ENCODE measurements at regions not wholly inside any gene's neighbourhood (a gene's known extent, or its start where the extent isn't known, plus 50 kb on each side); places are given as distances from the start of the nearest gene placed in this dataset.

GRCh38 chrX:3221643-3222042, 124.8 kb downstream of the MXRA5 start:
- Histone ChIP-seq H3K9me3 (ENCODE audit: control insufficient read depth, low read depth, low read length) (no peaks in the 10 kb centered on the region), H3K4me1 (ENCODE audit: control insufficient read depth, insufficient read depth, low read length) (no peaks in the 10 kb centered on the region), H3K27me3 (ENCODE audit: control insufficient read depth, insufficient read depth, low read length) (no peaks in the 10 kb centered on the region), H3K36me3 (ENCODE audit: control insufficient read depth, insufficient read depth, low read length) (no peaks in the 10 kb centered on the region), H3K4me3 (ENCODE audit: low read length) (no peak overlapping the region), H3K27ac (ENCODE audit: low read length) (no peak overlapping the region)
- DNase-seq = no peak
- WGBS (ENCODE audit: insufficient coverage, low lambda C conversion rate) = no CpG with 5 or more reads among the region's 4 CpGs

GRCh38 chrX:3219667-3220066, 126.8 kb downstream of the MXRA5 start:
- Histone ChIP-seq H3K9me3 (ENCODE audit: control insufficient read depth, low read depth, low read length) (no peaks in the 10 kb centered on the region), H3K4me3 (ENCODE audit: low read length) (no peak overlapping the region), H3K27ac (ENCODE audit: low read length) (no peak overlapping the region), H3K27me3 (ENCODE audit: control insufficient read depth, insufficient read depth, low read length) (no peaks in the 10 kb centered on the region), H3K36me3 (ENCODE audit: control insufficient read depth, insufficient read depth, low read length) (no peaks in the 10 kb centered on the region), H3K4me1 (ENCODE audit: control insufficient read depth, insufficient read depth, low read length) (no peaks in the 10 kb centered on the region)
- no CpG with 5 or more reads among the region's 5 CpGs for WGBS (ENCODE audit: insufficient coverage, low lambda C conversion rate)
- DNase-seq = no peak

DNA sequence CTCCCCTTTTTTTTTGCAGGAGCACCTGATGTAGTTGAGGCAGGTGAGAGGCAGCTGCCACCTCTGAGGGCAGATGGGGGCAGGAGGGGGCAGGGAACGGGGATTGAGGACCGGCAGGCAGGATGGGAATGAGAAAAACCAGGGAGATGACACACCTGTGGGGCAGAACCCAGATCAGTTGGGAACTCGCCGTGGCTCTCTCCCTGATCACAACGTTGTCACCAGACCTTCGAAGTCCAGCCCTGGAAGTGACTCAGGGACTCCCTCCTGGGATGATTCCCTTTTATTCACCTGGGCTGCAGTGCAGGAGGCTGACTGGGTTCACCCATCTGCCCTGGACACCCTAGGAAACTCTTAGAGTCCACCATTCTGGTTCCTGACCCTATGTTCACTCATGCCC, 127.2 kb downstream of the MXRA5 start:
- DNase-seq = no peak
- Histone ChIP-seq H3K9me3 (ENCODE audit: control insufficient read depth, low read depth, low read length) (no peaks in the 10 kb centered on the region), H3K4me1 (ENCODE audit: control insufficient read depth, insufficient read depth, low read length) (no peaks in the 10 kb centered on the region), H3K27ac (ENCODE audit: low read length) (no peak overlapping the region), H3K27me3 (ENCODE audit: control insufficient read depth, insufficient read depth, low read length) (no peaks in the 10 kb centered on the region), H3K36me3 (ENCODE audit: control insufficient read depth, insufficient read depth, low read length) (no peaks in the 10 kb centered on the region), H3K4me3 (ENCODE audit: low read length) (no peak overlapping the region)
- no CpG with 5 or more reads among the region's 6 CpGs for WGBS (ENCODE audit: insufficient coverage, low lambda C conversion rate)

DNA sequence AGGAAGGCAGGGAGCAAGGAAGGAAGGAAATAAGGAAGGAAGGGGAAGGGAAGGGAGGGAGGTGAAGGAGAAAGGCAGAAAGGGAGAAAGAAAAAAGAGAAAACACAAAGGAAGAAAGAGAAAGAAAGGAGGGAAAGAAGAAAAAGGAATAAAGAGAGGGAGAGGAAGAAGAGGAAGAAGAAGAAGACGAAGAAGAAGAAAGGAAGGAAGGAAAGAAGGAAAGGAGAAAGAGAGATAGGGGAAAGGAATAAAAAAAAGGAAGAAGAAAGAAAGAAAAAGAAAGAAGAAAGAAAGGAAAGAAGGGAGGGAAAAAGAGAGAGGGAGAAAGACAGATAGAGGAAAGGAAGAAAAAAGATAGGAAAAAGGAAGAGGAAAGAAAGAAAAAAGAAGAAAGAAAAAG, 128.0 kb downstream of the MXRA5 start:
- Histone ChIP-seq H3K27me3 (ENCODE audit: control insufficient read depth, insufficient read depth, low read length) (no peaks in the 10 kb centered on the region), H3K4me1 (ENCODE audit: control insufficient read depth, insufficient read depth, low read length) (no peaks in the 10 kb centered on the region), H3K9me3 (ENCODE audit: control insufficient read depth, low read depth, low read length) (no peaks in the 10 kb centered on the region), H3K4me3 (ENCODE audit: low read length) (no peak overlapping the region), H3K36me3 (ENCODE audit: control insufficient read depth, insufficient read depth, low read length) (no peaks in the 10 kb centered on the region), H3K27ac (ENCODE audit: low read length) (no peak overlapping the region)
- WGBS (ENCODE audit: insufficient coverage, low lambda C conversion rate) = 81% methylated on average over 1 of the region's 1 CpG
- DNase-seq = no peak

DNA sequence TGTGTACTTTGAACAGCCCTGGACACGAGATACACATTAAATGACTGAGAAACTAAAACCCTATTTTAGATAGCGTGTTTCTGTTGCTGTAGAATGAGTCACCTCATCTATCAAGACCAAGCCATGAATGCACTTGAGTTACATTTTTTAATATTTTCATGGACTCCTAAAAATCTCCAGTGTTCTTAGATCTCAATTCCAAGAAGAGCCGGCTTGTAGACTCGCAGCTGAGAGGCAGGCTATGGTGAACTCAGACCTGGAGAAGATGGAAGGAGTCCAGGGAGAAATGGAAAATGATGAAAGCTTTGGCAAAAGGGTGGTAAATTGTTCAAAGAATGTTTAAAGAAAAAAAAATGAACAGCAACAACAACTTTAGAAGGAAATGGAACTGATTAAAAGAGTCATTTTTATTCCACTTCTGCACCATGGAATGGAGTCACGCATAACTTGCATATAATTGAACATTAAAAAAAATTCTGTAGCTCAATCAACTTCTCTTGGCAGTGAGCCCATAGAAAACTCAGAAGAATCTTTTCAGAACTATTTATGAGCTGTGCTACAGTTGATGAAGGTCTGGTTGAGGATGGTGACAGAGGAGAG, 129.8 kb downstream of the MXRA5 start:
- peak in 1 of 2 donors; percentile 14 for DNase-seq

GRCh38 chrX:3215249-3215648, 131.2 kb downstream of the MXRA5 start:
- H3K4me1 ChIP-seq (ENCODE audit: control insufficient read depth, insufficient read depth, low read length) = no peaks in the 10 kb centered on the region
- no peaks in the 10 kb centered on the region for H3K9me3 ChIP-seq (ENCODE audit: control insufficient read depth, low read depth, low read length)
- no peak for DNase-seq
- H3K27ac ChIP-seq (ENCODE audit: low read length) = no peak overlapping the region
- no peaks in the 10 kb centered on the region for H3K27me3 ChIP-seq (ENCODE audit: control insufficient read depth, insufficient read depth, low read length)
- no CpG with 5 or more reads among the region's 2 CpGs for WGBS (ENCODE audit: insufficient coverage, low lambda C conversion rate)
- no peak overlapping the region for H3K4me3 ChIP-seq (ENCODE audit: low read length)
- H3K36me3 ChIP-seq (ENCODE audit: control insufficient read depth, insufficient read depth, low read length) = no peaks in the 10 kb centered on the region

More for the DNA sequence above, 129.8 kb downstream of the MXRA5 start:
- no peak overlapping the region for H3K27ac ChIP-seq (ENCODE audit: low read length)
- H3K4me3 ChIP-seq (ENCODE audit: low read length) = no peak overlapping the region
- no peaks in the 10 kb centered on the region for H3K36me3 ChIP-seq (ENCODE audit: control insufficient read depth, insufficient read depth, low read length)
- no peaks in the 10 kb centered on the region for H3K27me3 ChIP-seq (ENCODE audit: control insufficient read depth, insufficient read depth, low read length)
- no CpG with 5 or more reads among the region's 5 CpGs for WGBS (ENCODE audit: insufficient coverage, low lambda C conversion rate)
- no peaks in the 10 kb centered on the region for H3K9me3 ChIP-seq (ENCODE audit: control insufficient read depth, low read depth, low read length)
- H3K4me1 ChIP-seq (ENCODE audit: control insufficient read depth, insufficient read depth, low read length) = no peaks in the 10 kb centered on the region

DNA sequence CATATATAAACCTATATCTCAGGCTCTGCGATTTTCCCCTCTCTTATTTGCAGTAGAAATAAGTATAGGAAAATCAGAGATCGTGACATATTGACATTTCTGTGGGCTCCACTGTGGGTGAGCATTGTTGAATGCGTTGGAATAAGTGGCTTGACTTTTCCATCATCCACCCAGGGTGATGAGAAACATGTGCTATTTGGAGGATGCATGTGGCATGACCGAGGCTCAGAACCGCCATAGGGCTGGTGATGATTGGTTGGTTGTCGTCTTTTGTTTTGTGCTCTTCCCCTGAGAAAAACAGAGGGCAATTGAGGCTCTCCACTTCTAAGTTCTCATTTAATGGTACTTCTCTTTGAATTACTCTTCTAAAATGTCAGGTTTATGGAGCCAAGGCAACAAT, 140.1 kb downstream of the MXRA5 start:
- H3K27ac ChIP-seq (ENCODE audit: low read length) = no peak overlapping the region
- H3K36me3 ChIP-seq (ENCODE audit: control insufficient read depth, insufficient read depth, low read length) = no peaks in the 10 kb centered on the region
- WGBS (ENCODE audit: insufficient coverage, low lambda C conversion rate) = no CpG with 5 or more reads among the region's 6 CpGs
- no peaks in the 10 kb centered on the region for H3K9me3 ChIP-seq (ENCODE audit: control insufficient read depth, low read depth, low read length)
- H3K4me3 ChIP-seq (ENCODE audit: low read length) = no peak overlapping the region
- no peak for DNase-seq
- no peaks in the 10 kb centered on the region for H3K27me3 ChIP-seq (ENCODE audit: control insufficient read depth, insufficient read depth, low read length)
- H3K4me1 ChIP-seq (ENCODE audit: control insufficient read depth, insufficient read depth, low read length) = no peaks in the 10 kb centered on the region

- H3K4me1 ChIP-seq (ENCODE audit: control insufficient read depth, insufficient read depth, low read length) = no peaks in the 10 kb centered on the region
- no peak overlapping the region for H3K27ac ChIP-seq (ENCODE audit: low read length)
- H3K9me3 ChIP-seq (ENCODE audit: control insufficient read depth, low read depth, low read length) = no peaks in the 10 kb centered on the region
- no CpG with 5 or more reads among the region's 5 CpGs for WGBS (ENCODE audit: insufficient coverage, low lambda C conversion rate)
- no peak overlapping the region for H3K4me3 ChIP-seq (ENCODE audit: low read length)
- H3K27me3 ChIP-seq (ENCODE audit: control insufficient read depth, insufficient read depth, low read length) = no peaks in the 10 kb centered on the region
- no peaks in the 10 kb centered on the region for H3K36me3 ChIP-seq (ENCODE audit: control insufficient read depth, insufficient read depth, low read length)
- no peak for DNase-seq
Measured at GRCh38 chrX:3204606-3205005, 141.8 kb downstream of the MXRA5 start.

DNA sequence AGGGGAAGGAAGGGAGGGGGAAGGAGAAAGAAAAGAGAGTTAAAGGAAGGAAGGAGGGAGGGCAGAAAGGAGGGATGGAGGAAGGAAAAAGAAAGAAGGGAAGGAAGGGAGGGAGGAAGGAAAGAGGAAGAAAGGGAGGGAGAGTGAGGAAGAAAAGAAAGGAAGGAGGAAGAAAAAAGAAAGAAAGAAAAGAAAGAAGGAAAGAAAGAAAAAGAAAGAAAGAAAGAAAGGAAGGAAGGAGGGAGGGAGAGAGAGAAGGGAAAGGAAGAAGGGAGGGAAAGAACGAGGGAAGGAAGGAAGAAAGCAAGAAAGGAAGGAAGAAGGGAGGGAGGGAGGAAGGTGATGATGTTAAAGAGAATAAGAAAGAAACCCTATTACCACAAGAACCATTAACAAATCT, 150.6 kb downstream of the MXRA5 start:
- Histone ChIP-seq H3K9me3 (ENCODE audit: control insufficient read depth, low read depth, low read length) (no peaks in the 10 kb centered on the region), H3K27me3 (ENCODE audit: control insufficient read depth, insufficient read depth, low read length) (no peaks in the 10 kb centered on the region), H3K27ac (ENCODE audit: low read length) (no peak overlapping the region), H3K36me3 (ENCODE audit: control insufficient read depth, insufficient read depth, low read length) (no peaks in the 10 kb centered on the region), H3K4me3 (ENCODE audit: low read length) (no peak overlapping the region), H3K4me1 (ENCODE audit: control insufficient read depth, insufficient read depth, low read length) (no peaks in the 10 kb centered on the region)
- WGBS (ENCODE audit: insufficient coverage, low lambda C conversion rate) = 71% methylated on average over 1 of the region's 1 CpG
- DNase-seq = no peak

GRCh38 chrX:3192835-3193234, 151.6 kb downstream of the ARSF start:
- Histone ChIP-seq H3K4me3 (ENCODE audit: low read length) (no peak overlapping the region), H3K4me1 (ENCODE audit: control insufficient read depth, insufficient read depth, low read length) (no peaks in the 10 kb centered on the region), H3K27me3 (ENCODE audit: control insufficient read depth, insufficient read depth, low read length) (no peaks in the 10 kb centered on the region), H3K27ac (ENCODE audit: low read length) (no peak overlapping the region), H3K9me3 (ENCODE audit: control insufficient read depth, low read depth, low read length) (no peaks in the 10 kb centered on the region), H3K36me3 (ENCODE audit: control insufficient read depth, insufficient read depth, low read length) (no peaks in the 10 kb centered on the region)
- WGBS (ENCODE audit: insufficient coverage, low lambda C conversion rate) = no CpG with 5 or more reads among the region's 4 CpGs
- DNase-seq = no peak

DNA sequence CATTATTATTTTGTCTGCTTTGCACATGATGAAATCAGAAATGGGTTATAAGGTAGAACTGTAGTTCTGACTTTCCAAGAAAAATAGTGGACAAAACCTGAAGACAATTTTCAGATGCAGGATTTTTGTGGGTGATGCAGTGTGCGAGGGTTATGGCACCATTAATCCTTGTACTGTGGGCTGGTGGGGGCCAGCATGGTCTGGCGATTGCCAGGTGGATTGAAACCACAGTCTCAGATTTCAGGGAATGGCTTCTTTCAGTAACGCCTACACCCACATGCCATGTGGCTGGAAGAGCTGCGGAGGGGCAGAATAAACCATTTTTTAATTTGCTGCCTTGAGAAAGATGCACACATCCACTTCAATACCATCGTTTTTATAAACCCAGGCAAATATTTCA, 150.5 kb downstream of the ARSF start:
- H3K4me1 ChIP-seq (ENCODE audit: control insufficient read depth, insufficient read depth, low read length) = no peaks in the 10 kb centered on the region
- H3K4me3 ChIP-seq (ENCODE audit: low read length) = no peak overlapping the region
- WGBS (ENCODE audit: insufficient coverage, low lambda C conversion rate) = no CpG with 5 or more reads among the region's 5 CpGs
- H3K27me3 ChIP-seq (ENCODE audit: control insufficient read depth, insufficient read depth, low read length) = no peaks in the 10 kb centered on the region
- H3K9me3 ChIP-seq (ENCODE audit: control insufficient read depth, low read depth, low read length) = no peaks in the 10 kb centered on the region
- no peaks in the 10 kb centered on the region for H3K36me3 ChIP-seq (ENCODE audit: control insufficient read depth, insufficient read depth, low read length)
- H3K27ac ChIP-seq (ENCODE audit: low read length) = no peak overlapping the region
- DNase-seq = no peak
